PC-3 (cell line): ENCODE measurements at regions not wholly inside any gene's neighbourhood (a gene's known extent, or its start where the extent isn't known, plus 50 kb on each side); places are given as distances from the start of the nearest gene placed in this dataset.

Source experiments
- ATAC-seq: fragments of 200-7000 bp; cut with Tn5 transposase; 2 replicates; pipeline ENCODE4 v1.9.1; 2020; ENCODE audit warnings: mild to moderate bottlenecking, moderate library complexity
- BruUV-seq: library from RNA; stranded (reverse); fragments of 400-500 nt; replicated peaks from 2 replicates; lab custom pipeline; 2021; lab: Mats Ljungman, UMichigan
- CTCF ChIA-PET: fragments of 300-600 bp; sonication (Branson Sonifier 250); formaldehyde crosslinking; loops from one replicate; lab custom pipeline; 2022; ENCODE audit warnings: antibody characterized with exemption; lab: Charles Lee
- POLR2A ChIA-PET: fragments of 300-600 bp; sonication (Branson Sonifier 250); formaldehyde crosslinking; loops from one replicate; lab custom pipeline; 2022; ENCODE audit warnings: antibody characterized with exemption; ENCODE audit not compliant: unreplicated experiment; lab: Charles Lee
- DNase-seq: peaks from one replicate; pipeline ENCODE4 v3.0.0-alpha.2; 2015
- H2AFZ ChIP-seq: fragments of 300-600 bp; sonication (generic); 2 replicates; pipeline ENCODE4 v1.6.0; 2016; ENCODE audit warnings: antibody characterized with exemption, low read length
- H3F3A ChIP-seq: fragments of 300-600 bp; sonication (generic); one replicate; pipeline ENCODE4 v1.6.0; 2017; ENCODE audit warnings: antibody characterized with exemption, low read length, control low read depth, mild to moderate bottlenecking; ENCODE audit not compliant: unreplicated experiment
- H3K27ac ChIP-seq: fragments of 300-600 bp; sonication (generic); 2 replicates; pipeline ENCODE4 v1.5.1; 2016; ENCODE audit warnings: mild to moderate bottlenecking, low read length
- H3K27me3 ChIP-seq: fragments of 300-600 bp; sonication (generic); 2 replicates; pipeline ENCODE4 v1.6.1; 2016; ENCODE audit warnings: low read length, mixed read lengths
- H3K36me3 ChIP-seq: fragments of 300-600 bp; sonication (generic); 2 replicates; pipeline ENCODE4 v1.6.1; 2016; ENCODE audit warnings: low read depth, mixed run types, low read length, mixed read lengths
- H3K4me1 ChIP-seq: fragments of 300-600 bp; sonication (generic); 2 replicates; pipeline ENCODE4 v1.5.1; 2016; ENCODE audit warnings: low read length; ENCODE audit not compliant: insufficient read depth
- H3K4me2 ChIP-seq: fragments of 300-600 bp; sonication (generic); 2 replicates; pipeline ENCODE4 v1.6.0; 2016; ENCODE audit warnings: low read length
- H3K4me3 ChIP-seq: fragments of 300-600 bp; sonication (generic); 2 replicates; pipeline ENCODE4 v1.5.1; 2016; ENCODE audit warnings: mild to moderate bottlenecking, low read length, mixed read lengths
- H3K79me2 ChIP-seq: fragments of 300-600 bp; sonication (generic); 2 replicates; pipeline ENCODE4 v1.6.1; 2017; ENCODE audit warnings: low read length, mixed read lengths
- H3K9ac ChIP-seq: fragments of 300-600 bp; sonication (generic); 2 replicates; pipeline ENCODE4 v1.6.0; 2016; ENCODE audit warnings: mild to moderate bottlenecking, low read length
- H3K9me2 ChIP-seq: fragments of 300-600 bp; sonication (generic); replicated peaks from 2 replicates; pipeline ENCODE4 v1.6.1; 2016; ENCODE audit warnings: mixed run types, low read length, mixed read lengths
- H3K9me3 ChIP-seq: fragments of 300-600 bp; sonication (generic); 2 replicates; pipeline ENCODE4 v1.6.1; 2016; ENCODE audit warnings: low read length, mixed read lengths
- H4K20me1 ChIP-seq: fragments of 300-600 bp; sonication (generic); 2 replicates; pipeline ENCODE4 v1.6.1; 2016; ENCODE audit warnings: low read length, mixed read lengths
- CTCF ChIP-seq: fragments of 300-600 bp; sonication (generic); conservative IDR thresholded peaks from 2 replicates; pipeline ENCODE4 v1.5.1; 2017; ENCODE audit warnings: antibody characterized with exemption, low read depth, mild to moderate bottlenecking, low read length
- EZH2 ChIP-seq: fragments of 300-600 bp; sonication (generic); IDR thresholded peaks from one replicate; pipeline ENCODE4 v1.6.1; 2017; ENCODE audit warnings: antibody characterized with exemption, mild to moderate bottlenecking, low read length; ENCODE audit not compliant: unreplicated experiment
- EZH2phosphoT487 ChIP-seq: fragments of 300-600 bp; sonication (generic); IDR thresholded peaks from 2 replicates; pipeline ENCODE4 v1.6.1; 2018; ENCODE audit warnings: mild to moderate bottlenecking, antibody characterized with exemption, low read length, borderline replicate concordance
- intact Hi-C: fragments of 100-400 bp; cut with micrococcal nuclease; formaldehyde crosslinking; loops from 2 replicates; pipeline ENCODE4 v1.9.0; 2023

GRCh38 chr12:97767347-97767746 lies 304.7 kb downstream of the RMST start:
- Histone ChIP-seq H3K9me3 (no peaks in the 10 kb centered on the region), H3K9me2 (no peaks in the 10 kb centered on the region), H4K20me1 (no peaks in the 10 kb centered on the region), H3K36me3 (no peaks in the 10 kb centered on the region), H3K79me2 (no peaks in the 10 kb centered on the region), H3K4me3 (no peak overlapping the region), H3K27ac (no peak overlapping the region), H3K4me2 (no peak overlapping the region), H3K4me1 (no peaks in the 10 kb centered on the region), H3K27me3 (0 out of 2 replicates have a peak, but pooled peaks cover 4% of the 10 kb centered on the region), H3F3A (no peaks in the 10 kb centered on the region), H2AFZ (no peak overlapping the region), H3K9ac (no peak overlapping the region)
- no peak for TF ChIP-seq CTCF
- TF ChIP-seq EZH2: no peak
- no peak for TF ChIP-seq EZH2phosphoT487
- DNase-seq (no peak), ATAC-seq (no peak)
- POLR2A ChIA-PET: no interaction called here
- BruUV-seq: no TSS peak
- CTCF ChIA-PET: no interaction called here
- intact Hi-C loops: no loop called here

GRCh38 chr12:97778111-97778510 lies 315.5 kb downstream of the RMST start:
- Histone ChIP-seq H3K9ac (no peak overlapping the region), H3K4me1 (no peaks in the 10 kb centered on the region), H3K79me2 (no peaks in the 10 kb centered on the region), H3K27me3 (peaks cover 14% of the 10 kb centered on the region; the same call in 1 of the 2 replicates), H3K4me3 (no peak overlapping the region), H3F3A (no peaks in the 10 kb centered on the region), H3K4me2 (no peak overlapping the region), H4K20me1 (no peaks in the 10 kb centered on the region), H3K9me2 (no peaks in the 10 kb centered on the region), H2AFZ (no peak overlapping the region), H3K27ac (no peak overlapping the region), H3K9me3 (0 out of 2 replicates have a peak, but pooled peaks cover 4% of the 10 kb centered on the region), H3K36me3 (no peaks in the 10 kb centered on the region)
- ATAC-seq (no peak), DNase-seq (no peak)
- intact Hi-C loops: no loop called here
- CTCF ChIA-PET: no interaction called here
- BruUV-seq: no TSS peak
- POLR2A ChIA-PET: no interaction called here
- TF ChIP-seq CTCF (no peak), EZH2 (no peak), EZH2phosphoT487 (no peak)

- ATAC-seq: no peak
- TF ChIP-seq EZH2phosphoT487: no peak
- no peak for TF ChIP-seq CTCF
- CTCF ChIA-PET: no interaction called here
These were observed 318.7 kb downstream of the RMST start for GRCh38 chr12:97781342-97781741.

More at GRCh38 chr12:97781342-97781741, 318.7 kb downstream of the RMST start:
- DNase-seq: no peak
- Histone ChIP-seq H3F3A (no peaks in the 10 kb centered on the region), H3K4me3 (no peak overlapping the region), H2AFZ (no peak overlapping the region), H3K79me2 (no peaks in the 10 kb centered on the region), H3K4me1 (no peaks in the 10 kb centered on the region), H3K4me2 (no peak overlapping the region), H3K27ac (no peak overlapping the region), H3K36me3 (no peaks in the 10 kb centered on the region), H3K27me3 (peaks cover 14% of the 10 kb centered on the region; the same call in 1 of the 2 replicates), H4K20me1 (no peaks in the 10 kb centered on the region), H3K9me3 (0 out of 2 replicates have a peak, but pooled peaks cover 4% of the 10 kb centered on the region), H3K9ac (no peak overlapping the region), H3K9me2 (no peaks in the 10 kb centered on the region)
- POLR2A ChIA-PET: no interaction called here
- intact Hi-C loops: no loop called here
- BruUV-seq: no TSS peak
